ENCODE measurements at regions not wholly inside any gene's neighbourhood (a gene's known extent, or its start where the extent isn't known, plus 50 kb on each side); places are given as distances from the start of the nearest gene placed in this dataset.
"Not testable (repeated sequence)": the region's sequence is repeated elsewhere in the genome, so short reads cannot be mapped to it uniquely, and the experiment has no call there.

DNA sequence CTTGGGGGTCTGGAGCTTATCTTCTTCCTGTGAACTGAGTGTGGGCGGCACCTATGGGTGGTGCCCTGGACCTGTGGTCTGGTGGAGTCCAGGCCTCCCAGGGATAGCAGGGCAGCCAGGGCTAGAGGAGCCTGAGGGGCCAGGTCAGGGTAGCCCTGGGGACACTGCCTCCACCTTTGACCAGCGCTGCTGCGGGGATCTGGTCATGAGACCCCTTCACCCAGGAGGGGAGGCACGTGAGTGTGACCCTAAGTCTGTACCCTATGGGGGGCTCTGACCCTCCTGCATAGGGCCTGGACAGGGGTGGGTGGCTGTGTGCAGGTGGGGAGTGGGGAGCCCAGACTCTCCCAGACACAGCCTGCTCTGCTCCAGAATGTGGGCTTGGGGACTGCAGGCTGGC lies 150.5 kb upstream of the POTEB2 start:
- peak; percentile 64 for DNase-seq (ENCODE audit: extremely low spot score, unreplicated experiment)
- H3K36me3 Mint-ChIP-seq (ENCODE audit: unreplicated experiment); H3K9me3 Mint-ChIP-seq (ENCODE audit: unreplicated experiment); H3K4me1 Mint-ChIP-seq (ENCODE audit: unreplicated experiment); H3K4me3 Mint-ChIP-seq (ENCODE audit: unreplicated experiment); H3K27me3 Mint-ChIP-seq (ENCODE audit: unreplicated experiment); H3K27ac Mint-ChIP-seq (ENCODE audit: unreplicated experiment): not testable (repeated sequence)

- not testable (repeated sequence) for H3K36me3 Mint-ChIP-seq (ENCODE audit: unreplicated experiment); H3K27ac Mint-ChIP-seq (ENCODE audit: unreplicated experiment); H3K4me1 Mint-ChIP-seq (ENCODE audit: unreplicated experiment); H3K4me3 Mint-ChIP-seq (ENCODE audit: unreplicated experiment); H3K27me3 Mint-ChIP-seq (ENCODE audit: unreplicated experiment); H3K9me3 Mint-ChIP-seq (ENCODE audit: unreplicated experiment)
- DNase-seq (ENCODE audit: extremely low spot score, unreplicated experiment) = peak; percentile 57
Measured at GRCh38 chr15:21015171-21015570, 149.1 kb upstream of the POTEB2 start.

DNA sequence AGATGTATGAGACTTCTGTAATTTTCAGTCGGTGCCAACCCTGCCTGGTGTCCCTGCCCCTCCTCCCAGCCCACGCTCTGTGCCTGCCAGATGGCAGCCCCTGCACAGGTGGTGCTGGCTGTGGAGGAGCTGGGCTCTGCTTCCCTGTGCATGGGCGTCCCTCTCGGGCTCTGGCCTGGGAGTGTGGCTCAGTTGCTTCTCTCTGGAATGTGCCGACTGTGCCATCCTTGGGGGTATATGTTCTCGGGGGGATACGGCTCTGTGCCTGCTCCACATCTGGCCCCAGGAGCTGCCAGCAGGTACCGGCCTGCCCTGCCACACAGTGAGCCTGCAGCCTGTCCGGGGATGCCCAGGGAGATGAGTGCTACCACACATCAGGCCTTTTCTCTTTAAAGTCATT lies 147.2 kb upstream of the POTEB2 start:
- H3K27me3 Mint-ChIP-seq (ENCODE audit: unreplicated experiment); H3K36me3 Mint-ChIP-seq (ENCODE audit: unreplicated experiment); H3K9me3 Mint-ChIP-seq (ENCODE audit: unreplicated experiment); H3K4me1 Mint-ChIP-seq (ENCODE audit: unreplicated experiment); H3K27ac Mint-ChIP-seq (ENCODE audit: unreplicated experiment); H3K4me3 Mint-ChIP-seq (ENCODE audit: unreplicated experiment): not testable (repeated sequence)
- DNase-seq (ENCODE audit: extremely low spot score, unreplicated experiment) = peak; percentile 59

DNA sequence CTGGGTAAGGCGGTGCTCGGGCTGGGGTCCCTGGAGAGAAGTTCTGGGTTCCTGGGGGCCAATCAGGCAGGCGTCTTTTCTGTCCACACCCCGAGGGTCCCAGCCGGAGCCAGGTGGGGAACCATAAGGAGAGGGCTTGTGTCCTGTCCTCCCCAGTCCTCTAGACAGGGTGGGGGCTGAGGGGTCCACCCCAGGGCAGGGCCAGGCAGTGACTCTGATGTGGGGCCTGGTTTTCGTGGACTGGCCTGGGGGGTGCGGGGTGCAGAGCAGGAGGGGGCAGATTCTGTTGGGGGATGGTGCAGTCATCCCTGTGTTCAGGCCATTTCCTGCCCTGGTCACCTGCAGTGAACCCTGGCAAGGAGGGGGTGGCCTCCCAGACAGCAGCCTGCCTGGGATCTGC lies 143.5 kb upstream of the POTEB2 start:
- H3K4me1 Mint-ChIP-seq (ENCODE audit: unreplicated experiment); H3K36me3 Mint-ChIP-seq (ENCODE audit: unreplicated experiment); H3K27me3 Mint-ChIP-seq (ENCODE audit: unreplicated experiment); H3K27ac Mint-ChIP-seq (ENCODE audit: unreplicated experiment); H3K4me3 Mint-ChIP-seq (ENCODE audit: unreplicated experiment); H3K9me3 Mint-ChIP-seq (ENCODE audit: unreplicated experiment); DNase-seq (ENCODE audit: extremely low spot score, unreplicated experiment): not testable (repeated sequence)

- H3K4me1 Mint-ChIP-seq (ENCODE audit: unreplicated experiment); DNase-seq (ENCODE audit: extremely low spot score, unreplicated experiment); H3K27ac Mint-ChIP-seq (ENCODE audit: unreplicated experiment); H3K36me3 Mint-ChIP-seq (ENCODE audit: unreplicated experiment); H3K4me3 Mint-ChIP-seq (ENCODE audit: unreplicated experiment); H3K9me3 Mint-ChIP-seq (ENCODE audit: unreplicated experiment); H3K27me3 Mint-ChIP-seq (ENCODE audit: unreplicated experiment): not testable (repeated sequence)
Measured at GRCh38 chr15:21003459-21003858, 137.3 kb upstream of the POTEB2 start.

DNA sequence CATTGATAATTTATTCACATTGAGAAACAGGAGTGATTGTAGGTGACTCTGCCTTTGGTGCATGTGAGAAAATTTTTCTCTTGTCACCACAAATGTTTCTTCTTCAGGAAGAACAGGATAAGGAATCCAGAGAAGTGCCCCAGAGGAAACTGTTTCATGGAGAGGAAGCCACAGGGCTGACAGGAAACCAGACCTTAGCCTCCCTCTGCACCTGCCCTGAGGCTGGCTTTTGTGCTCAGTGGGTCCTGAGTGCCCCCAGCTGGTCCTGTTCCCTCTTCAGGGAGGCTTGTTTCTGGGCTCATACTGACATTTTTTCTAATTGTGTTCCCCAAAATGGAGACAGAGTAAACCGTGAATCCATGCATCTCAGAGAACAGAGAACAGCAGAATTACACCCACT lies 135.8 kb upstream of the POTEB2 start:
- not testable (repeated sequence) for H3K27ac Mint-ChIP-seq (ENCODE audit: unreplicated experiment); H3K36me3 Mint-ChIP-seq (ENCODE audit: unreplicated experiment); H3K27me3 Mint-ChIP-seq (ENCODE audit: unreplicated experiment); DNase-seq (ENCODE audit: extremely low spot score, unreplicated experiment); H3K4me3 Mint-ChIP-seq (ENCODE audit: unreplicated experiment); H3K9me3 Mint-ChIP-seq (ENCODE audit: unreplicated experiment); H3K4me1 Mint-ChIP-seq (ENCODE audit: unreplicated experiment)

DNA sequence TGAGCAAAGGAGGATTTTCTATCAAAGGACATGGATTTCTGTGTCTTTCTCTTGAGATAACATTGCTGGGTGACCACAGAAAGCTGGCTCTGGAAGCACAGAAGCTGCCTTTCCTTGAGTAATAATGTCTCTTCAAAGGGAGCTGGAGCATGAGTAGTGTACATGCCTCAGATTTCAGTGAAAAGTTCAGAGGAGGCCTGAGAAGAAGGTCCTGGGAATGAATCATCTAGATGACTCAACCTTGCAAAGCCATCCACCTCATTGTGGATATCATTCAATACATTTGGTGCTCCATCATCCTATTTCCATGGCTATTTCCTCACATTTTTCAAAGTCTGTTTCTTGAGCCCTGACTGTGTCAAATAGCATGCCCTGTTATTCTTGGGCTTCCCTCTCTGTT lies 125.6 kb upstream of the POTEB2 start:
- H3K27me3 Mint-ChIP-seq (ENCODE audit: unreplicated experiment); H3K36me3 Mint-ChIP-seq (ENCODE audit: unreplicated experiment); H3K4me3 Mint-ChIP-seq (ENCODE audit: unreplicated experiment); H3K4me1 Mint-ChIP-seq (ENCODE audit: unreplicated experiment); H3K27ac Mint-ChIP-seq (ENCODE audit: unreplicated experiment); DNase-seq (ENCODE audit: extremely low spot score, unreplicated experiment): not testable (repeated sequence)
- H3K9me3 Mint-ChIP-seq (ENCODE audit: unreplicated experiment) = peaks cover 11% of the 10 kb centered on the region

GRCh38 chr15:20991253-20991652 lies 125.1 kb upstream of the POTEB2 start:
- not testable (repeated sequence) for H3K36me3 Mint-ChIP-seq (ENCODE audit: unreplicated experiment); H3K27ac Mint-ChIP-seq (ENCODE audit: unreplicated experiment); DNase-seq (ENCODE audit: extremely low spot score, unreplicated experiment); H3K4me3 Mint-ChIP-seq (ENCODE audit: unreplicated experiment); H3K4me1 Mint-ChIP-seq (ENCODE audit: unreplicated experiment); H3K27me3 Mint-ChIP-seq (ENCODE audit: unreplicated experiment)
- H3K9me3 Mint-ChIP-seq (ENCODE audit: unreplicated experiment) = peaks cover 11% of the 10 kb centered on the region

DNA sequence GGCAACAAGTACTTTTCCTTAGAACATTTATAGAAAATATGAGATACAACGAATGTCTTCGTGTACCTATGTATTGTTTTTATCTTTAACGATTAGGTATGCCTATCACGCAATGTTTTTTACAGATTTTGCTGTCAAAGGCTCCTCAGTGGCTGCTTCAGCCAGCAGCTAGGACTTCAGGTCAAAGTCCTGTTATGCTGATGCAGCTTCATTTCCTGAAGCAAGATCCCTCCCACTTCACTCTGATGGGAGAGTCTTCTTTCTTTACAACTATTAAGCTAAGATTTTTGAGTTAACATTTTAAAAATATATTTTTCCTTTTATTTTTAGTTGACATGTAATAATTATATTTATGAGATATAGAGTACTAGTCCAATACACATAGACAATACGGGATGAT lies 120.7 kb upstream of the POTEB2 start:
- not testable (repeated sequence) for H3K36me3 Mint-ChIP-seq (ENCODE audit: unreplicated experiment); DNase-seq (ENCODE audit: extremely low spot score, unreplicated experiment); H3K27me3 Mint-ChIP-seq (ENCODE audit: unreplicated experiment); H3K4me3 Mint-ChIP-seq (ENCODE audit: unreplicated experiment); H3K9me3 Mint-ChIP-seq (ENCODE audit: unreplicated experiment); H3K27ac Mint-ChIP-seq (ENCODE audit: unreplicated experiment); H3K4me1 Mint-ChIP-seq (ENCODE audit: unreplicated experiment)

GRCh38 chr15:20978057-20978456 lies 111.9 kb upstream of the POTEB2 start:
- not testable (repeated sequence) for H3K36me3 Mint-ChIP-seq (ENCODE audit: unreplicated experiment); H3K27ac Mint-ChIP-seq (ENCODE audit: unreplicated experiment); H3K27me3 Mint-ChIP-seq (ENCODE audit: unreplicated experiment); DNase-seq (ENCODE audit: extremely low spot score, unreplicated experiment); H3K4me3 Mint-ChIP-seq (ENCODE audit: unreplicated experiment); H3K9me3 Mint-ChIP-seq (ENCODE audit: unreplicated experiment); H3K4me1 Mint-ChIP-seq (ENCODE audit: unreplicated experiment)

DNA sequence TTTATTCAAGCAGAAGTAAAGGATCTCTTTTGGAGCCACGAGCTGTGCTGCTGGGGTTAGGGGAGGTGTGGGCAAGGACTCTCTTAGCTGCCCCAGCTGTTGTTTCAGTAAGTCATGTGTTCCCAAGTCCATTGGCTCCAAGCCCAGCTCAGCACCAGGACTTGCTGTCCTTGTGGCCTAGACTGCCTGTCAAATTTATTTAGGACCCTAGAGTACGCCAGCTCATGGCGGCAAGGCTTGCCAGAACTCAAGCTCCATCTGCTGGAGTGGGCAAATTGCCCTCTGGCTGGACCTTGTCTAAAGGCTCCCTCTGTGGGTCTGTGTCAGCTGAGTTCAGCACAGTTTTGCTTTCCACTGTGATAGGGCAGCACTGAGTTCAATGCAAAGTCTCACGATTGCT lies 106.6 kb upstream of the POTEB2 start:
- H3K27me3 Mint-ChIP-seq (ENCODE audit: unreplicated experiment); H3K4me3 Mint-ChIP-seq (ENCODE audit: unreplicated experiment); H3K9me3 Mint-ChIP-seq (ENCODE audit: unreplicated experiment); H3K27ac Mint-ChIP-seq (ENCODE audit: unreplicated experiment); H3K4me1 Mint-ChIP-seq (ENCODE audit: unreplicated experiment); DNase-seq (ENCODE audit: extremely low spot score, unreplicated experiment); H3K36me3 Mint-ChIP-seq (ENCODE audit: unreplicated experiment): not testable (repeated sequence)

DNA sequence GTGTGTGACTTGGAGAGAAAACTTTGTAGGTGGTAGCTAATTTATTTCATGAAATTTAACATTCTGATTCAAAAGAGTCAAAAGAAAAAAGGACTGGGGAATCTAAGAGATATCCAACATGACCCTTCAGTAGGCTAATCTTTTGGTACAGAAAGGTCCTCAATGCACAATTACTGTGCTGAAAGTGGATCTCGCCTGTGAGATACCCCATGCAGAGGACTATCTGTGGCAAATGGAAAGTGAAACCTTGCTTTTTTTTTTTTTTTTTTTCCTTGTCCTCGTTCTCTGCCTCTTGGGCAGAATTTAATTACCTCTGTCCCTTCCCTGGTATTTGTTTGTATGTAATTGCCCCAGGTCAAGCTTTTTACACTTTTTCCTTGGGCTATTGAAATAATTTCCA lies 93.2 kb upstream of the POTEB2 start:
- DNase-seq (ENCODE audit: extremely low spot score, unreplicated experiment); H3K27me3 Mint-ChIP-seq (ENCODE audit: unreplicated experiment); H3K27ac Mint-ChIP-seq (ENCODE audit: unreplicated experiment); H3K4me1 Mint-ChIP-seq (ENCODE audit: unreplicated experiment); H3K4me3 Mint-ChIP-seq (ENCODE audit: unreplicated experiment); H3K9me3 Mint-ChIP-seq (ENCODE audit: unreplicated experiment); H3K36me3 Mint-ChIP-seq (ENCODE audit: unreplicated experiment): not testable (repeated sequence)

DNA sequence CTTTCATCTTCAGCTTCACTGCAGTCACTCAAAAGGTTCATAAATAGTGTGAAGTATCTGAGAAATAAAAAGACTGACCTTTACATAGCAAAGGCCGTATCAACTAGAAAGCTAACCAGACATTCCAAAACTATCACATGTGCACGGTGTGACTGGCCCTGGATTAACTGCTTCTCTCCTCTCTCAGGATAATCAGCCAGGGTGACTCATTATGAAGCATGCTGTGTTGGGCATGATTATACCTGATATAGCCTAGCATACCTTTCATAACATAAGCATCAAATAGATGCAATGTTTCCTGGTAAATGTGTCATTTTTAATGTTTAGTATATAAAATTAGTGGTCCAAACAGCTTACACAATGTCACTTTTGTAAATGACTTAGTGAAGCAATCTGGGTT lies 63.2 kb upstream of the POTEB2 start:
- not testable (repeated sequence) for H3K4me3 Mint-ChIP-seq (ENCODE audit: unreplicated experiment); H3K27me3 Mint-ChIP-seq (ENCODE audit: unreplicated experiment); H3K9me3 Mint-ChIP-seq (ENCODE audit: unreplicated experiment); DNase-seq (ENCODE audit: extremely low spot score, unreplicated experiment); H3K4me1 Mint-ChIP-seq (ENCODE audit: unreplicated experiment); H3K36me3 Mint-ChIP-seq (ENCODE audit: unreplicated experiment); H3K27ac Mint-ChIP-seq (ENCODE audit: unreplicated experiment)
